Dedifferentiated amniotic fluid mesenchymal stem cell (primary cell): ENCODE measurements at regions not wholly inside any gene's neighbourhood (a gene's known extent, or its start where the extent isn't known, plus 50 kb on each side); places are given as distances from the start of the nearest gene placed in this dataset.
"Not testable (repeated sequence)": the region's sequence is repeated elsewhere in the genome, so short reads cannot be mapped to it uniquely, and the experiment has no call there.

Source experiments
- DNase-seq: peaks from one replicate; pipeline ENCODE4 v3.0.0-alpha.2; 2016; ENCODE audit errors: extremely low spot score

- no peak for DNase-seq
Measured at GRCh38 chr2:118613737-118614136, 233.7 kb downstream of the EN1 start.

- DNase-seq, result no peak
Measured at GRCh38 chr2:118611691-118612090, 235.8 kb downstream of the EN1 start.

GRCh38 chr2:118609138-118609537, 238.3 kb downstream of the EN1 start:
- DNase-seq, result no peak

GRCh38 chr2:118607641-118608040, 239.8 kb downstream of the EN1 start:
- no peak for DNase-seq

- no peak for DNase-seq
Measured at GRCh38 chr2:118604811-118605210, 242.6 kb downstream of the EN1 start.

- no peak for DNase-seq
Measured at GRCh38 chr2:118604371-118604770, 243.1 kb downstream of the EN1 start.

GRCh38 chr2:118599141-118599540, 248.3 kb downstream of the EN1 start:
- no peak for DNase-seq

GRCh38 chr2:118596620-118597019, 250.8 kb downstream of the EN1 start:
- no peak for DNase-seq

GRCh38 chr2:118593257-118593656, 254.2 kb downstream of the EN1 start:
- DNase-seq, result no peak

- DNase-seq, result no peak
Measured at GRCh38 chr2:118591223-118591622, 256.2 kb downstream of the EN1 start.

- no peak for DNase-seq
Measured at GRCh38 chr2:118589721-118590120, 257.7 kb downstream of the EN1 start.

GRCh38 chr2:118588850-118589249, 258.6 kb downstream of the EN1 start:
- DNase-seq, result no peak

- DNase-seq, result no peak
Measured at GRCh38 chr2:118586312-118586711, 261.1 kb downstream of the EN1 start.

- no peak for DNase-seq
Measured at GRCh38 chr2:118584877-118585276, 262.6 kb downstream of the EN1 start.

- DNase-seq, result no peak
Measured at GRCh38 chr2:118584062-118584749, 263.2 kb downstream of the EN1 start.

GRCh38 chr2:118582058-118582457, 265.4 kb downstream of the EN1 start:
- no peak for DNase-seq

- no peak for DNase-seq
Measured at GRCh38 chr2:118580651-118581050, 266.8 kb downstream of the EN1 start.

GRCh38 chr2:118580107-118580506, 267.3 kb downstream of the EN1 start:
- DNase-seq, result no peak

GRCh38 chr2:118577202-118577601, 270.2 kb downstream of the EN1 start:
- no peak for DNase-seq

GRCh38 chr2:118576109-118576855, 271.2 kb downstream of the EN1 start:
- DNase-seq, result no peak

GRCh38 chr2:118572380-118572779, 275.1 kb downstream of the EN1 start:
- DNase-seq, result not testable (repeated sequence)

GRCh38 chr2:118569876-118570535, 277.4 kb downstream of the EN1 start:
- no peak for DNase-seq

- no peak for DNase-seq
Measured at GRCh38 chr2:118568700-118569099, 278.7 kb downstream of the EN1 start.
